HepG2 (cell line): ENCODE measurements at regions not wholly inside any gene's neighbourhood (a gene's known extent, or its start where the extent isn't known, plus 50 kb on each side); places are given as distances from the start of the nearest gene placed in this dataset.
A peak's percentile ranks its signal among the peaks of the same experiment; 100 is the strongest.

Source experiments
- ATAC-seq: fragments of 200-7000 bp; cut with Tn5 transposase; 3 replicates; pipeline ENCODE4 v1.9.1; 2020; ENCODE audit warnings: mild to moderate bottlenecking, moderate library complexity
- BruUV-seq: library from RNA; stranded (reverse); fragments of 400-500 nt; replicated peaks from 2 replicates; lab custom pipeline; 2021; lab: Mats Ljungman, UMichigan
- CTCF ChIA-PET: fragments of 300-600 bp; formaldehyde crosslinking; extraction: SDS; loops from one replicate; lab custom pipeline; 2021; ENCODE audit warnings: low total read pairs, inconsistent platforms, low intra/inter-chr PET ratio; lab: Yijun Ruan, JAX
- POLR2A ChIA-PET: fragments of 350-600 bp; sonication (Branson Sonifier 250); formaldehyde crosslinking; loops from one replicate; lab custom pipeline; 2020; ENCODE audit warnings: antibody characterized with exemption, inconsistent platforms; lab: Yijun Ruan, JAX
- DNase-seq: peaks from one replicate; pipeline ENCODE4 v3.0.0-alpha.2; 2015; ENCODE audit warnings: low spot score
- FAIRE-seq: peaks from 3 replicates; lab custom pipeline; 2011; peaks lifted over from hg19 to GRCh38; lab: Jason Lieb, UNC
- H2AFZ ChIP-seq: one replicate; pipeline ENCODE4 v1.6.1; 2011; ENCODE audit warnings: low read length, inconsistent platforms
- H3K27ac ChIP-seq: fragments of 300-600 bp; 3 replicates; pipeline ENCODE4 v1.8.0; 2011; ENCODE audit warnings: mixed run types, mild to moderate bottlenecking, mixed read lengths, low read length, inconsistent platforms; ENCODE audit not compliant: insufficient read depth; ENCODE audit errors: extremely low read length
- H3K27me3 ChIP-seq, 2 experiments: fragments of 200-600 bp in 1 of 2; 2 replicates in 1 of 2; 3 replicates in 1 of 2; pipeline versions ENCODE4 v1.6.0 to v1.8.0; 2011; ENCODE audit warnings: low read length in 2 of 2, mild to moderate bottlenecking in 2 of 2, moderate library complexity in 2 of 2, inconsistent platforms in 1 of 2; ENCODE audit not compliant: insufficient read depth in 2 of 2, control insufficient read depth in 1 of 2
- H3K36me3 ChIP-seq, 2 experiments: fragments of 200-600 bp in 1 of 2; replicated peaks in 1 of 2; 2 replicates in 1 of 2; 3 replicates in 1 of 2; pipeline versions ENCODE4 v1.5.1 to v1.8.0; 2011; ENCODE audit warnings: low read length in 2 of 2, inconsistent platforms in 1 of 2; ENCODE audit not compliant: insufficient read depth in 2 of 2, control insufficient read depth in 1 of 2
- H3K4me1 ChIP-seq: 2 replicates; pipeline ENCODE4 v1.5.1; 2012; ENCODE audit warnings: low read length, inconsistent platforms; ENCODE audit not compliant: insufficient read depth
- H3K4me2 ChIP-seq: 2 replicates; pipeline ENCODE4 v1.6.0; 2011; ENCODE audit warnings: low read depth, low read length, inconsistent platforms
- H3K4me3 ChIP-seq, 3 experiments: fragments of 200-600 bp in 1 of 3; sonication (generic), shearing (Covaris generic) in 1 of 3; replicated peaks in 1 of 3; 2 replicates each; pipeline ENCODE4 v1.5.1; 2011 to 2016; ENCODE audit warnings: low read length in 3 of 3, inconsistent platforms in 2 of 3, low read depth in 2 of 3, mild to moderate bottlenecking in 2 of 3, control low read depth in 1 of 3, mixed read lengths in 1 of 3; ENCODE audit not compliant: insufficient read depth in 1 of 3
- H3K79me2 ChIP-seq: one replicate; pipeline ENCODE4 v1.6.1; 2011; ENCODE audit warnings: low read length, inconsistent platforms; ENCODE audit not compliant: insufficient read depth
- H3K9ac ChIP-seq: 2 replicates; pipeline ENCODE4 v1.6.0; 2011; ENCODE audit warnings: mild to moderate bottlenecking, low read depth, low read length, inconsistent platforms; ENCODE audit not compliant: insufficient read depth
- H3K9me3 ChIP-seq: 2 replicates; pipeline ENCODE4 v1.5.1; 2012; ENCODE audit warnings: mild to moderate bottlenecking, low read length
- H4K20me1 ChIP-seq: 2 replicates; pipeline ENCODE4 v1.6.0; 2011; ENCODE audit warnings: inconsistent platforms, mild to moderate bottlenecking, low read length, moderate library complexity; ENCODE audit not compliant: insufficient read depth
- ARID4A ChIP-seq: sonication (generic); formaldehyde crosslinking; IDR thresholded peaks from 2 replicates; pipeline ENCODE4 v1.5.0; 2020; ENCODE audit warnings: mild to moderate bottlenecking, missing genetic modification reagents, borderline replicate concordance
- FOXK1 ChIP-seq: sonication (generic); formaldehyde crosslinking; IDR thresholded peaks from 2 replicates; pipeline ENCODE4 v1.4.0; 2020; ENCODE audit warnings: low read depth, missing genetic modification reagents, borderline replicate concordance
- MAF1 ChIP-seq: sonication (generic); formaldehyde crosslinking; IDR thresholded peaks from 2 replicates; pipeline ENCODE4 v1.5.0; 2020; ENCODE audit warnings: missing genetic modification reagents, borderline replicate concordance
- TARDBP ChIP-seq: sonication (generic); formaldehyde crosslinking; IDR thresholded peaks from 2 replicates; pipeline ENCODE4 v1.8.0; 2022; ENCODE audit warnings: mild to moderate bottlenecking, missing genetic modification reagents
- ZBTB7A ChIP-seq: sonication (generic); formaldehyde crosslinking; IDR thresholded peaks from 2 replicates; pipeline ENCODE4 v1.8.0; 2022; ENCODE audit warnings: mild to moderate bottlenecking, missing genetic modification reagents
- ZNF251 ChIP-seq: sonication (generic); formaldehyde crosslinking; IDR thresholded peaks from 2 replicates; pipeline ENCODE4 v1.9.0; 2021; ENCODE audit warnings: mild to moderate bottlenecking, missing genetic modification reagents
- ZNF253 ChIP-seq: sonication (generic); formaldehyde crosslinking; IDR thresholded peaks from 2 replicates; pipeline ENCODE4 v1.8.0; 2022; ENCODE audit warnings: mild to moderate bottlenecking, missing genetic modification reagents, borderline replicate concordance
- ZNF660 ChIP-seq: sonication (generic); formaldehyde crosslinking; IDR thresholded peaks from 2 replicates; pipeline ENCODE4 v1.5.1; 2020; ENCODE audit warnings: mild to moderate bottlenecking, low read depth, missing genetic modification reagents, borderline replicate concordance
- ZNF788 ChIP-seq: sonication (generic); formaldehyde crosslinking; IDR thresholded peaks from 2 replicates; pipeline ENCODE4 v1.5.0; 2020; ENCODE audit warnings: mild to moderate bottlenecking, missing genetic modification reagents, borderline replicate concordance
- ZNF850 ChIP-seq: sonication (generic); formaldehyde crosslinking; conservative IDR thresholded peaks from 2 replicates; pipeline ENCODE4 v1.9.0; 2021; ENCODE audit warnings: mild to moderate bottlenecking, missing genetic modification reagents
- WGBS: methylation state at CpG from one replicate; pipeline ENCODE4 v1.1.6; 2017; ENCODE audit warnings: low lambda C conversion rate; 5-methylcytosine and 5-hydroxymethylcytosine counted together
- in situ Hi-C: cut with HindIII; loops from 2 replicates; pipeline ENCODE4 v1.10.0; 2017; ENCODE audit warnings: low pct_unique_long_range_greater_than_20kb; ENCODE audit not compliant: extremely low pct_ligation_motif_present
- intact Hi-C: fragments of 100-400 bp; cut with micrococcal nuclease; formaldehyde crosslinking; loops from one replicate; pipeline ENCODE4 v1.10.0; 2022; ENCODE audit not compliant: unreplicated experiment
- TF ChIP-seq, protein P1 (sequence below): sonication (generic); formaldehyde crosslinking; IDR thresholded peaks from 2 replicates; pipeline ENCODE4 v1.4.0; 2020; ENCODE audit warnings: mild to moderate bottlenecking, missing genetic modification reagents

DNA sequence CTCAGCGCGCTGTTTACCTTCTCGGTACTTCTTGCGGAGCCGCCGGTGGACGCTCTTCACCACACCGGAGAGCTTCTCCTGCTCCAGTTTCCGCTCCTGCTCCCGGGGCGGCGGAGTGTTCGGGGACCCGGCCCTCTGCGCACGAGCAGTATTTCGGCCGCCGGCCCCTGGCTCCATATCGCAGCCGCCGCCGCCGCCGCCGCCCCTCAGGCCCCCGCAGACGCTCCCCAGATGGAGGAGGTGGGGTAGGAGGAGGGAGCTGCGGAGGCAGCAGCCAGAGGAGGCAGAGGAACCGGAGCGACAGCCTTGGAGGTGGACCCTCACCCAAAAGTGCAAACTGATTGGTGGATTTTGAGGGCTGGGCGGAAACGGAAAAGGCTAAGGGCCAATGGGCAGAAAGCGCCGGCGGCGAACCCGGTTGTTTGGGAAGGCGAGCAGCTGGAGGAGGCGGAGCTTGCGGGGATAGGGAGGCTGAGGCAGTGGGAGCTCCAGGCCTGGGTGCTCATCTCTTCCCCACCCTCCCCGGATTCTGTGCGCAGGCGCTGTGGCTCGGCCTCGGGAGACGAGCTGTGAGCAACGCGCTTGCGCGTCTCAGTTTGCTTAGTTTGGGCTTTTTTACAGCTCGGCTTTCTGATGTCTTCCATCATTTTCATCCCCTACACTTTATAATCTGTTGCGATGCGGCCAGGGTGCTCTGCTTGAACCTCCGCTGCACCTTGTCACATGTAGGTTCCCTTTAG, 146.9 kb downstream of the GPR85 start (continued):
- peak; percentile 84 for TF ChIP-seq ARID4A (CRISPR knock-in tag)
- peak; percentile 40; the same call in 1 of the 2 replicates for TF ChIP-seq FOXK1 (CRISPR knock-in tag)
- 0 out of 2 replicates have a peak, but pooled peaks have one; percentile 57 for TF ChIP-seq MAF1

DNA sequence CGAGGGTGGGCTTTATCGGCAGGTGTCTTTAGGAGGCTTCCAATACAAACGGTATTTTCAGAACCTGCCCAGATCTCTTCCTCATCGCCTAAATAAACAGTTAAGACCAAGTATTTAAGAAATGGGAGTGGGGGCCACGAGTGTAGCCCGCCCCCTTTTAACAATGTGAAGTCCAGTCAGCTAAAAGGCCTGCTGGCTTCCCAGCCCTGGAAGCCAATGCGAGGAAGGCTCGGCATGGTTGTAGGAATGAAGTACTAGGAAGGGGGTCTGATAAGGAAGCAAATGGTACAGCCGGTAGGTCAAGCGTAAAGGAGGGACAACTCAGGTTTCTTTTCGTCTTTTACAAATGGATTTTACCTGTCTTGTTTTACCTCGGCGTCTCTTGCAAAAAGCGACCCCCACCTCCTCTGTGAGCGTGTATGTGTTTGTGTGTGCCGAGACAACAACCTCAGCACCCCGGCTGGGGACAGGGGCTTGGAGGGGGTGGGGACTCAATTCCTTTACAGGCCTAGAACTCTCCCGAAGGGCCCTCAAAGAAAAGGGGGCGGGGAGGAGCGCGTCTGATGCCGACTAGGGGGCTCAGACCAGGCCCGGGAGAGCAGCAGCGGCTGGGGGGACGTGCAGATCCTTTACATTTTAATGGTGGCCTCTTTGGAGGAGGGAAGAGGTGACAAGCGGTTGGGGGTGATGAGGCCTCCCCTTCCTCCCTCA, 147.6 kb downstream of the GPR85 start:
- Histone ChIP-seq H3K27ac (peak overlapping the region; percentile 54), H3K79me2 (peaks cover 22% of the 10 kb centered on the region), H2AFZ (no peak overlapping the region), H3K4me3 (peak overlapping the region; percentile 78 to 86 (median 80)), H3K4me2 (peak overlapping the region; percentile 85), H3K4me1 (peaks cover 22% of the 10 kb centered on the region), H4K20me1 (no peaks in the 10 kb centered on the region), H3K9ac (peak overlapping the region; percentile 68), H3K9me3 (no peaks in the 10 kb centered on the region), H3K27me3 (no peaks in the 10 kb centered on the region), H3K36me3 (no peaks in the 10 kb centered on the region; a peak in 1 of 5 replicates)
- CTCF ChIA-PET: no interaction called here
- intact Hi-C loops: loop anchor here (1.0 to 10.0 kb wide), 3 partner anchors 8 to 176 kb away; partner anchors contain the start of gene SMIM30
- POLR2A ChIA-PET: interaction anchor here (1.0 to 2.1 kb wide), 6 partner anchors 9 to 489 kb away, joined by 3 to 14 read pairs (median 6); partner anchors contain the start of gene IFRD1
- DNase-seq (peak; percentile 5), ATAC-seq (peak; percentile 39), FAIRE-seq (no peak)
- BruUV-seq: TSS peak; percentile 47
- in situ Hi-C loops: no loop called here
- 2% methylated on average over 25 of the region's 26 CpGs for WGBS
- TF ChIP-seq, protein P1, sequence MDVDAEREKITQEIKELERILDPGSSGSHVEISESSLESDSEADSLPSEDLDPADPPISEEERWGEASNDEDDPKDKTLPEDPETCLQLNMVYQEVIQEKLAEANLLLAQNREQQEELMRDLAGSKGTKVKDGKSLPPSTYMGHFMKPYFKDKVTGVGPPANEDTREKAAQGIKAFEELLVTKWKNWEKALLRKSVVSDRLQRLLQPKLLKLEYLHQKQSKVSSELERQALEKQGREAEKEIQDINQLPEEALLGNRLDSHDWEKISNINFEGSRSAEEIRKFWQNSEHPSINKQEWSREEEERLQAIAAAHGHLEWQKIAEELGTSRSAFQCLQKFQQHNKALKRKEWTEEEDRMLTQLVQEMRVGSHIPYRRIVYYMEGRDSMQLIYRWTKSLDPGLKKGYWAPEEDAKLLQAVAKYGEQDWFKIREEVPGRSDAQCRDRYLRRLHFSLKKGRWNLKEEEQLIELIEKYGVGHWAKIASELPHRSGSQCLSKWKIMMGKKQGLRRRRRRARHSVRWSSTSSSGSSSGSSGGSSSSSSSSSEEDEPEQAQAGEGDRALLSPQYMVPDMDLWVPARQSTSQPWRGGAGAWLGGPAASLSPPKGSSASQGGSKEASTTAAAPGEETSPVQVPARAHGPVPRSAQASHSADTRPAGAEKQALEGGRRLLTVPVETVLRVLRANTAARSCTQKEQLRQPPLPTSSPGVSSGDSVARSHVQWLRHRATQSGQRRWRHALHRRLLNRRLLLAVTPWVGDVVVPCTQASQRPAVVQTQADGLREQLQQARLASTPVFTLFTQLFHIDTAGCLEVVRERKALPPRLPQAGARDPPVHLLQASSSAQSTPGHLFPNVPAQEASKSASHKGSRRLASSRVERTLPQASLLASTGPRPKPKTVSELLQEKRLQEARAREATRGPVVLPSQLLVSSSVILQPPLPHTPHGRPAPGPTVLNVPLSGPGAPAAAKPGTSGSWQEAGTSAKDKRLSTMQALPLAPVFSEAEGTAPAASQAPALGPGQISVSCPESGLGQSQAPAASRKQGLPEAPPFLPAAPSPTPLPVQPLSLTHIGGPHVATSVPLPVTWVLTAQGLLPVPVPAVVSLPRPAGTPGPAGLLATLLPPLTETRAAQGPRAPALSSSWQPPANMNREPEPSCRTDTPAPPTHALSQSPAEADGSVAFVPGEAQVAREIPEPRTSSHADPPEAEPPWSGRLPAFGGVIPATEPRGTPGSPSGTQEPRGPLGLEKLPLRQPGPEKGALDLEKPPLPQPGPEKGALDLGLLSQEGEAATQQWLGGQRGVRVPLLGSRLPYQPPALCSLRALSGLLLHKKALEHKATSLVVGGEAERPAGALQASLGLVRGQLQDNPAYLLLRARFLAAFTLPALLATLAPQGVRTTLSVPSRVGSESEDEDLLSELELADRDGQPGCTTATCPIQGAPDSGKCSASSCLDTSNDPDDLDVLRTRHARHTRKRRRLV: no peak
- TF ChIP-seq ZNF251 (no peak), ZBTB7A (no peak), ZNF660 (CRISPR knock-in tag) (no peak), ZNF253 (CRISPR knock-in tag) (no peak), TARDBP (CRISPR knock-in tag) (no peak), ZNF850 (CRISPR knock-in tag) (0 out of 2 replicates have a peak, but pooled peaks have one; percentile 37), ZNF788 (CRISPR knock-in tag) (0 out of 2 replicates have a peak, but pooled peaks have one; percentile 17)
